IPS-15b (cell line): ENCODE measurements at regions not wholly inside any gene's neighbourhood (a gene's known extent, or its start where the extent isn't known, plus 50 kb on each side); places are given as distances from the start of the nearest gene placed in this dataset.

Source experiments
- H3K27me3 ChIP-seq: one replicate; pipeline ENCODE4 v1.6.1; 2013; ENCODE audit warnings: low read length; ENCODE audit not compliant: control insufficient read depth, insufficient read depth
- H3K36me3 ChIP-seq: one replicate; pipeline ENCODE4 v1.6.1; 2013; ENCODE audit warnings: low read length; ENCODE audit not compliant: control insufficient read depth, insufficient read depth
- H3K4me1 ChIP-seq: one replicate; pipeline ENCODE4 v1.6.1; 2013; ENCODE audit warnings: mild to moderate bottlenecking, low read length; ENCODE audit not compliant: control insufficient read depth, insufficient read depth
- H3K4me3 ChIP-seq: one replicate; pipeline ENCODE4 v1.5.1; 2013; ENCODE audit warnings: low read depth, low read length
- H3K9ac ChIP-seq: one replicate; pipeline ENCODE4 v1.6.1; 2013; ENCODE audit warnings: low read depth, mild to moderate bottlenecking, low read length
- H3K9me3 ChIP-seq: one replicate; pipeline ENCODE4 v1.6.1; 2013; ENCODE audit warnings: mild to moderate bottlenecking, low read length; ENCODE audit not compliant: control insufficient read depth, insufficient read depth

DNA sequence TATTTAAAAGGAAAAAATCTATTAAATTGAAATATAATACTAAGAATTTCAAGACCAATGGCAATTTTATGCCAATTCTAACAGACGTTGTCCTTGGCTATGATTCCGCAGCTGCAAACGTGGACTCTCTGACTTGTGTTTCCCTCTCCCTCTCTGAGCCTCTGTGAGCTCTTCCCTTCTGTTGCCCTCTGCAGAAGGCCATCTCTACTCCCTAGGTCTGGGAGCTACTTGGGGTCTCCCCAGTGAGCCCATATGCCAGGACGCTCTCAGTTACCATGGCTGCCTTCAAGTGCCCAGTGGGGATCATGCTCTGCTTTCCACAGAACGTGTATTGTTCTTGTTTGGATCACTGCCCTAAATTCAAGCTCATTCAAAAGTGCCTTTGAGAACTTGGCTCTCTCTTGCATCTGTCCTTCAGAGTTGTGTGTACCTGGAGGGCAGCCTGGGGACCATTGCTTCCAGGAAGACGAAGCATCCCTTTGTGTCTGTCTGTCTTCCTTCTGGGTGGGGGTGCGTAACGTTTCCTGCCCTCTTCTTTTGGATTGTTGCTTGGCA lies 97.5 kb upstream of the TSPAN2 start:
- H3K27me3 ChIP-seq, result no peaks in the 10 kb centered on the region
- no peaks in the 10 kb centered on the region for H3K36me3 ChIP-seq
- no peaks in the 10 kb centered on the region for H3K4me1 ChIP-seq
- H3K9me3 ChIP-seq, result no peaks in the 10 kb centered on the region
- no peak overlapping the region for H3K4me3 ChIP-seq
- no peak overlapping the region for H3K9ac ChIP-seq

DNA sequence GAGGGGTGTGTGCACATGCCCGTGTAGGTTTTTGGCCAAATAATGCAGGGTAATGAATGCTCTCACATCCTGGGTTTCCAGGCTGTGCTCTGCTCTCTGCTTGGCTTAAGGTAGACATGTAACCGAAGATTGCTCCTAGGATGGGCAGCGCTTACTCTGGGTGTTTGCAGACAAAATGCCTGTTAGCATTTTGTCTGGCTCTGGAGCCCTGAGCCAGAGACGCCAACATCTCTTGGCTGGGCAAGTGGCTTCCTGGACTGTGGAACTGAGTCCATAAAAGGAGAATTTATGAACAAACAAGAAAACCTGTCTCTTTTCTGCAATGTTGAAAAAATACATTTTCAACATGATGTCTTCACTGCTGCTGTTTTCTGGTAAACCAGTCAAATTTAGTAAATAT lies 96.0 kb upstream of the TSPAN2 start:
- Histone ChIP-seq H3K9me3 (no peaks in the 10 kb centered on the region), H3K4me3 (no peak overlapping the region), H3K27me3 (no peaks in the 10 kb centered on the region), H3K4me1 (no peaks in the 10 kb centered on the region), H3K36me3 (no peaks in the 10 kb centered on the region), H3K9ac (no peak overlapping the region)

DNA sequence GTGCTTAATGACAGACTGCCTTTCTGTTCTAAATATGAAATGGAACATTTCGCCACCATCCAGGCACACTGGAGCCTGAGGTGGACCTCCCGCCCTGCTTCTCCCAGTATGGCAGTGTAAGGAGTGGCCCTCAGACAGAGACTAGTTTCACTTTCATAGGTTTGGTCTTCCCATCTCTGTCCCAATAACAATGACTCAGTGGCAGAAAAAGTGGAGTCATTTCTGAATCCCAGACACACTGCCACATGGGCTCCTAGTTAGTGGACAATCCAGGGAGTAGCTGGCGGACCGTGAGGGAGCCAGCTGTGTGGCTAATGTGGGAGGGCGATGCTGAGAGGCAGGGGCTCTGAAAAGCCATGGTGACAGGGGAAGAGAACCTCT lies 95.6 kb upstream of the TSPAN2 start:
- Histone ChIP-seq H3K4me3 (no peak overlapping the region), H3K36me3 (no peaks in the 10 kb centered on the region), H3K9me3 (no peaks in the 10 kb centered on the region), H3K9ac (no peak overlapping the region), H3K4me1 (no peaks in the 10 kb centered on the region), H3K27me3 (no peaks in the 10 kb centered on the region)

- H3K27me3 ChIP-seq, result no peaks in the 10 kb centered on the region
- no peaks in the 10 kb centered on the region for H3K9me3 ChIP-seq
- H3K4me3 ChIP-seq, result no peak overlapping the region
- H3K9ac ChIP-seq, result no peak overlapping the region
- H3K36me3 ChIP-seq, result no peaks in the 10 kb centered on the region
- no peaks in the 10 kb centered on the region for H3K4me1 ChIP-seq
These were observed 95.1 kb upstream of the TSPAN2 start for GRCh38 chr1:115184260-115184950.

GRCh38 chr1:115183721-115184259 lies 94.5 kb upstream of the TSPAN2 start:
- Histone ChIP-seq H3K4me1 (no peaks in the 10 kb centered on the region), H3K27me3 (no peaks in the 10 kb centered on the region), H3K9me3 (no peaks in the 10 kb centered on the region), H3K36me3 (no peaks in the 10 kb centered on the region), H3K4me3 (no peak overlapping the region), H3K9ac (no peak overlapping the region)

- no peaks in the 10 kb centered on the region for H3K36me3 ChIP-seq
- no peaks in the 10 kb centered on the region for H3K9me3 ChIP-seq
- H3K4me1 ChIP-seq, result no peaks in the 10 kb centered on the region
- H3K4me3 ChIP-seq, result no peak overlapping the region
- no peak overlapping the region for H3K9ac ChIP-seq
- H3K27me3 ChIP-seq, result no peaks in the 10 kb centered on the region
These were observed 93.9 kb upstream of the TSPAN2 start for GRCh38 chr1:115183158-115183557.

GRCh38 chr1:115182012-115182715 lies 92.9 kb upstream of the TSPAN2 start:
- Histone ChIP-seq H3K36me3 (no peaks in the 10 kb centered on the region), H3K9ac (no peak overlapping the region), H3K4me3 (no peak overlapping the region), H3K27me3 (no peaks in the 10 kb centered on the region), H3K9me3 (no peaks in the 10 kb centered on the region), H3K4me1 (no peaks in the 10 kb centered on the region)

GRCh38 chr1:115181231-115181630 lies 91.9 kb upstream of the TSPAN2 start:
- H3K4me3 ChIP-seq, result no peak overlapping the region
- H3K9me3 ChIP-seq, result no peaks in the 10 kb centered on the region
- no peaks in the 10 kb centered on the region for H3K27me3 ChIP-seq
- no peaks in the 10 kb centered on the region for H3K36me3 ChIP-seq
- H3K9ac ChIP-seq, result no peak overlapping the region
- no peaks in the 10 kb centered on the region for H3K4me1 ChIP-seq

GRCh38 chr1:115179397-115180079 lies 90.2 kb upstream of the TSPAN2 start:
- Histone ChIP-seq H3K36me3 (no peaks in the 10 kb centered on the region), H3K4me1 (no peaks in the 10 kb centered on the region), H3K9me3 (no peaks in the 10 kb centered on the region), H3K27me3 (no peaks in the 10 kb centered on the region), H3K9ac (no peak overlapping the region), H3K4me3 (no peak overlapping the region)

- H3K36me3 ChIP-seq, result no peaks in the 10 kb centered on the region
- H3K27me3 ChIP-seq, result no peaks in the 10 kb centered on the region
- no peak overlapping the region for H3K9ac ChIP-seq
- H3K9me3 ChIP-seq, result no peaks in the 10 kb centered on the region
- no peak overlapping the region for H3K4me3 ChIP-seq
- H3K4me1 ChIP-seq, result no peaks in the 10 kb centered on the region
These were observed 86.9 kb upstream of the TSPAN2 start for GRCh38 chr1:115176189-115176588.

DNA sequence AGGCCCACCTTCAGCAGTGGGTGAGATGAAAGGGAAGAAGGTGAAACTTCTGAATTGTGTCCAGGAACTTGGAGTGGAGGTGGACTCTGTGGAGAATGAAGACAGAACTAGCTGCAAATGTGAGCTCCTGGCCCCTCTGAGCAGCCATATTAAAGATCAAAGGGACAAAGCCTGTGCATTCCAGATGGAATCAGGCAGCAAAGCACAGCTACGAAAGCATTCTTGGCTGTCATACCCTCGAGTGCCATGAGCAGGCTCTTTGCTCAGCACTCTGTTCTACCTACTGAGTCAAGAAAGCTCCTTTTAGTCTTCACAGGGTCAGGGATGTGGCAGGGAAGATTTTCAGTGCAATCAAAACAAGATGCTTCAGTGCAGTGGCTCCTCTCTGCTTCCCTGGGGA lies 86.3 kb upstream of the TSPAN2 start:
- no peak overlapping the region for H3K4me3 ChIP-seq
- H3K4me1 ChIP-seq, result no peaks in the 10 kb centered on the region
- H3K9me3 ChIP-seq, result no peaks in the 10 kb centered on the region
- H3K36me3 ChIP-seq, result no peaks in the 10 kb centered on the region
- no peaks in the 10 kb centered on the region for H3K27me3 ChIP-seq
- no peak overlapping the region for H3K9ac ChIP-seq
